ENCODE measurements at regions not wholly inside any gene's neighbourhood (a gene's known extent, or its start where the extent isn't known, plus 50 kb on each side); places are given as distances from the start of the nearest gene placed in this dataset.
"Not testable (repeated sequence)": the region's sequence is repeated elsewhere in the genome, so short reads cannot be mapped to it uniquely, and the experiment has no call there.

- Histone ChIP-seq H3K9me3 (no peaks in the 10 kb centered on the region), H3K36me3 (no peaks in the 10 kb centered on the region), H3K4me3 (no peak overlapping the region), H3K27ac (no peak overlapping the region), H3K4me1 (no peaks in the 10 kb centered on the region), H3K27me3 (no peaks in the 10 kb centered on the region)
- WGBS, 2 donors (ENCODE audit: low coverage in 1 of 2) = 55 to 75% methylated on average over 2 to 3 of the region's 3 CpGs
- ATAC-seq = no peak
- no peak for TF ChIP-seq CTCF (IDR thresholded peaks at IDR 0.05)
- no peak for TF ChIP-seq POLR2A (IDR thresholded peaks at IDR 0.05)
- TF ChIP-seq EP300 (IDR thresholded peaks at IDR 0.05) = no peak
- no peak for TF ChIP-seq POLR2AphosphoS5 (IDR thresholded peaks at IDR 0.05)
These were observed 95.0 kb upstream of the PTPRG start for GRCh38 chr3:61466357-61466756.

- WGBS, 2 donors (ENCODE audit: low coverage in 1 of 2) = 80 to 84% methylated on average over 2 to 4 of the region's 4 CpGs
These were observed 77.4 kb upstream of the PTPRG start for GRCh38 chr3:61483997-61484396.

GRCh38 chr3:61493339-61493738, 68.0 kb upstream of the PTPRG start:
- Histone ChIP-seq H3K27ac (no peak overlapping the region), H3K27me3 (no peaks in the 10 kb centered on the region), H3K4me3 (no peak overlapping the region), H3K4me1 (no peaks in the 10 kb centered on the region), H3K9me3 (no peaks in the 10 kb centered on the region), H3K36me3 (no peaks in the 10 kb centered on the region)
- no peak for ATAC-seq
- WGBS, 2 donors (ENCODE audit: low coverage in 1 of 2) = 72 to 73% methylated on average over 3 of the region's 3 CpGs
- TF ChIP-seq EP300 (IDR thresholded peaks at IDR 0.05) (no peak), CTCF (IDR thresholded peaks at IDR 0.05) (no peak), POLR2A (IDR thresholded peaks at IDR 0.05) (no peak), POLR2AphosphoS5 (IDR thresholded peaks at IDR 0.05) (no peak)

More at GRCh38 chr3:61483997-61484396, 77.4 kb upstream of the PTPRG start:
- Histone ChIP-seq H3K36me3 (no peaks in the 10 kb centered on the region), H3K4me1 (no peaks in the 10 kb centered on the region), H3K27ac (no peak overlapping the region), H3K27me3 (no peaks in the 10 kb centered on the region), H3K4me3 (no peak overlapping the region), H3K9me3 (no peaks in the 10 kb centered on the region)
- TF ChIP-seq EP300 (IDR thresholded peaks at IDR 0.05) (no peak), CTCF (IDR thresholded peaks at IDR 0.05) (no peak), POLR2A (IDR thresholded peaks at IDR 0.05) (no peak), POLR2AphosphoS5 (IDR thresholded peaks at IDR 0.05) (no peak)
- ATAC-seq = no peak

- not testable (repeated sequence) for ATAC-seq, H3K36me3 ChIP-seq, H3K9me3 ChIP-seq, H3K4me3 ChIP-seq, H3K4me1 ChIP-seq, H3K27ac ChIP-seq, H3K27me3 ChIP-seq
- 78 to 100% methylated on average over 1 to 3 of the region's 3 CpGs for WGBS, 2 donors (ENCODE audit: low coverage in 1 of 2)
These were observed 67.1 kb upstream of the PTPRG start for GRCh38 chr3:61494309-61494708.

- Histone ChIP-seq H3K4me1 (no peaks in the 10 kb centered on the region), H3K27me3 (no peaks in the 10 kb centered on the region), H3K27ac (no peak overlapping the region), H3K36me3 (no peaks in the 10 kb centered on the region), H3K4me3 (no peak overlapping the region), H3K9me3 (peaks cover 0 to 19% (median 0%) of the 10 kb centered on the region in 3 donors)
- TF ChIP-seq POLR2A (IDR thresholded peaks at IDR 0.05) = no peak
- no peak for TF ChIP-seq POLR2AphosphoS5 (IDR thresholded peaks at IDR 0.05)
- no peak for TF ChIP-seq EP300 (IDR thresholded peaks at IDR 0.05)
- no peak for TF ChIP-seq CTCF (IDR thresholded peaks at IDR 0.05)
- no peak for ATAC-seq
- 90 to 100% methylated on average over 2 of the region's 2 CpGs for WGBS, 2 donors (ENCODE audit: low coverage in 1 of 2)
These were observed 63.9 kb upstream of the PTPRG start for GRCh38 chr3:61497463-61497862.

All from gastroesophageal sphincter (tissue), 4 donors.